Hematopoietic multipotent progenitor cell treated with erythropoietin and hydrocortisone succinate and interleukin-3 and kit ligand, for 4 days (in vitro differentiated cells): ENCODE measurements at regions not wholly inside any gene's neighbourhood (a gene's known extent, or its start where the extent isn't known, plus 50 kb on each side); places are given as distances from the start of the nearest gene placed in this dataset.

Experiments
- DNase-seq: peaks from one replicate; pipeline ENCODE4 v3.0.0-alpha.2; 2015

DNA sequence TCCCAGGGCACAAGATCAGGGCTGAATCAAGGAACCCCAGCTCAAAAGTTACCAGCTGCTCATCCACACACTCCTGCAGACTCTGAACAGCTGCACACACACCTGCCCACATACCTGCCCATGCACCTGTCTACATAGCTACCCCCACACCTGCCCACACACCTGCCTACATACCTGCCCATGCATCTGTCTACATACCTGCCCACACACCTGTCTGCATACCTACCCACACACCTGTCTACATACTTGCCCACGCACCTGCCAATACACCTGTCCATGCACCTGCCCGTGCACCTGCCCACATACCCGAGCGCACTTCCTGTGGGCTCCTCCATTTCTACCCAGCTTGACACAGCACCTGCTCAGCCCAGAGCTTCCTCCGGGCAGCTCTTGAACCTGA is 122.8 kb upstream of the AGAP1 start:
- DNase-seq: no peak

DNA sequence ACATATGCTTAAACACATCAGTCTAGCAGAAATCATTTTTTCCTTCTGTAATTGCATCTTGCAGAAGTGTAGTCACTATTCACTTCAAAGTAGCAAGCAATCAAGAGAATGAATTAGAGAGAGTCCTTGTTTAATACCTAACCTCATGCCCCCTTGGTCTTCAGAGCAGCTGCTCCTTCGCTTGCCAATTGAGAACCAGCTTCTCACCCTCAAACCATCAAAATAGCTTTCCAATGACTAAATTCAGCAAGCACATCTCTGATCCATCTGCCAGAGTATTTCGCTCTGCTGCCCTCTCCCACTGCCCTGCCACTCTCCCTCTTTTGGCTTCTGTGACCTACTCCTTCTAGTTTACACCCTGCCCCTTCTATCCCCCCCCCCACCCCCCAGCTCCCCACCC is 120.7 kb upstream of the AGAP1 start:
- no peak for DNase-seq

DNA sequence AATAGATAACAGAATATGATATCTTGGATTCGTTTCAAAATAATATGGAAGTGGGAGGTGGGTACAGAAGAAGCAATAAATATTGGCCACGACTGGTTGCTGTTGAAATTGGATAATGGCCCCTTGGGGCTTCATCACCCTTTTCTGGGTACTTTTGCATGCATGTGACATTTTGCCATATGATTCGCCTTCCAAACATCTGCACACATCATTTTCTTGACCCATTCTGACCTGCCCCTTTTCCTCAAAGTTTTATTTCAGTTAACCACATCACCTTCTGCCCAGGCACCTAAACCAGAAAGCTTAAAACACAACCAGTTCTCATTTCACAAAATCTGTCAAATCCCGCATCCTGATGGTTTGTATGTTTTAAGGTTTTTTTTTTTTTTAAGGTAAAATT is 116.7 kb upstream of the AGAP1 start:
- no peak for DNase-seq

DNA sequence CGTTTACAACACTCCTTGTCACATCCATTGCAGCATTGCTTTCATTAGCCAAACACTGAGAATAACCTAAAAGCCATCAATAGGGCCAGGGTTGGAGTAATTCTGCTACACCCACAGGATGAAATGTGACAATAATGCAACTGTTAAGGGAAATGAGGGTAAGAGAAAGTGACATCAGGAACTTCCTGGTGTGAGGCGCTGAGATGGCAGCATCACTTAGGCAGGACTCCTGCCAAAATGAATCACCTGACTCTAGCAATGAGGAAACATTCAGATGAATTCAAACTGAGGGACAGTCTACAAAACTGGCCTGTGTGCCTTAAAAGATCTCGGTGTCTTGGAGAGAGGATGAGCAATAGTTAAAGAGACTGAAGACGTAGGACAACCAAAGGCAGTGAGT is 115.6 kb upstream of the AGAP1 start:
- no peak for DNase-seq

DNA sequence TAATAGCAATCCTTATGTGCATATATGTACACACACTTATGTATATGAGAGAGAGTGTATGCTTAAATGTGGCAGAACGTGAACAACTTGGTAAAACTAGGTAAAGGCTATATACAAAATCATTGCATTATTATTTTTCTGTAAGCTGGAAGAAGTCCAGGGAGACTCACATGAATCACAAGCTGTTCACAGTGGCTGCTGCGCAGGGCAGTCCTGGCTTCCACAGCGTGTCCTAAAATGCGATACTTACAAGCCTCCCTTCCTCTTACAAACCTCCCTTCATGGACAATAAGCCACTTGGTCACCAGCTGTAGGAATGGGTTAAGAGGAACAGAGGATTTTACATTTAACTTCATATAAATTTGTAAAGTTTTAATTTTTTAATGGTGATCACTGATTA is 114.9 kb upstream of the AGAP1 start:
- DNase-seq: no peak

DNA sequence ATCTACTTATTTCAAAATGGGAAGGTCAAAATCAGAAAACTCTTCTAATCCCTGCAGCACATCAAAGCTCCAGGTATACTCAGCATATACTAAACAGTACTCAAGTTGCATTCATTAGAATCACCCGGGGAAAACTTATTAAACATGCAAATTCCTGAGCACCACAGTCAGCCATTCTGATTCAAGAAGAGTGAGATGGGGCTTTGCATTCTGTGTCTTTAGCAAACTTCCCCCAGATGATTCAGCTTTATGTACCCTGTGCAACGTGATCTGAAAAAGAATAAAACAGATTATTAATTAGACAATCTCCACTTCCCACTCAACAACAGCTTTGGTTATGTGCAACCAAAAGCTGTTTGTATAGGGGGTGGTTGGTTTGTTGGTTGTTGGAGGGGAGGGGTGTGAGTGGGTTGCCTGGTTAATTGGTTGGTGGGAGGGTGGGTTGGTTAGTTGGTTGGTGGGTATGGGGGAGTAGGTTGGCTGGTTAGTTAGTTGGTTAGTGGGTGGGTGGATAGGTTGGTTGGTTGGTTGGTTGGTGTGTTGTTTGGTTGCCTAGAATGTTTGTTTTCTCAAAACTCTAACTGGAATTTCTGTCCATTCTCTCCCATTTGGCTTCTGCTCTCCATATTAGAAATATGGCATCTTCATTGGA is 112.5 kb upstream of the AGAP1 start:
- DNase-seq: no peak

DNA sequence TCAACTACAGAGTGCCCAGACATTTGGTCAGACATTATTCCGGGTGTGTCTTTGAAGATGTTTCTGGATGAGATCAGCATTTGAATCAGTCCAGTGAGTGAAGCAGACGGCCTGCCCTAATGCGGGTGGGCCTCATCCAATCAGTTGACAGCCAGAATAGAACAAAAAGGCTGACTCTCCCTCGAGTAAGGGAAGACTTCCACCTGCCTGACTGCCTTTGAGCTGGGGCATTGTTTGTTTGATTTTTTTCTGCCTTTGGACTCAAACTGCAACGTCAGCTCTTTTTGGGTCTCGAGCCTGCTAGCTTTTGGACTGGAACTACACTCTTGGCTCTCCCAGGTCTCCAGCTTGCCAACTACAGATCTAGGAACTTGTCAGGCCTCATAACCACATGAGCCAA is 111.7 kb upstream of the AGAP1 start:
- no peak for DNase-seq

DNA sequence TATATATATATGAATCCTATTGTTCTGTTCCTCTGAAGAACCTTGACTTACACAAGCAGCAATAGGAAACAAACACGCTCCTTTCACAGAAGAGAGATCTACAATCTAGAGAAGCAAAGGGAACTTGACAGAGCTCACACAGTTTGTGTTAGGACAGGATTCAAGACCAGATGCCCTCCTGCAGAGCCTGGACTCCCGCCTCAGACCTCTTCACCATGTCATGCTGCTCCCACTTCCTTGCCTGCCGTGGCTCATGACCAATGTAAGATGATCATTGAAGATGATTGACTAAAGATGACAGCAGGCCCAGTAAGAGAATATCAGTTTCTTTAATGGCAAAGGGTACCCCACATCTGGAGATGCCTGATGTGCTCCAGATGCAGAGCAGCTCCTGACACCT is 111.2 kb upstream of the AGAP1 start:
- no peak for DNase-seq

DNA sequence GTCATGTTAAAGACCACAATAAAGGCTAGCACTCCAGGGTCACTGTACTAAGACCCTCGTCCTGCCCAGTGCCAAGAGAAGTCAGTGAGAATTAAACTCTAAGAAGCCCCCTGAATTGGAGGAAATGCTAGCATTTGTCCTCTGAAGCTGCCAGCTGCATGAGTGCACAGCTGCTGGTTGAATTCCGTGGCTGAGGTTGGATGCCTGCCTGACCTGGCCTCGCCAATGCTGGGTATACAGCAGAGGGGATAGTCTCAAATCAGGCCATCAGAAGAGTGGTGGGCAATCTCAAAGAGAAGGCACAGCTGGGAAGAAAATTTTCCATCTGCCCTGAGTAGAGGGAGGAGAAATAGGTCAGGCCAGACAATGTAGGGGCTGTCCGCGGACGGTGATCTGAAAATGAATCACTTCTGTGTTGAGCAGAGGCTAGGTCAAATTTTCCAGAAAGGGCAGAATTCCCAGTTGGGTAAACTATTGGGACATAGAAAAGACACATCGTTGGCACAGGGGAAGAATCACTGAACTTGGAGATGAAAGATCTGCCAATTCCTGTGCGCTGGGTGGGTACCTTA is 110.5 kb upstream of the AGAP1 start:
- no peak for DNase-seq

DNA sequence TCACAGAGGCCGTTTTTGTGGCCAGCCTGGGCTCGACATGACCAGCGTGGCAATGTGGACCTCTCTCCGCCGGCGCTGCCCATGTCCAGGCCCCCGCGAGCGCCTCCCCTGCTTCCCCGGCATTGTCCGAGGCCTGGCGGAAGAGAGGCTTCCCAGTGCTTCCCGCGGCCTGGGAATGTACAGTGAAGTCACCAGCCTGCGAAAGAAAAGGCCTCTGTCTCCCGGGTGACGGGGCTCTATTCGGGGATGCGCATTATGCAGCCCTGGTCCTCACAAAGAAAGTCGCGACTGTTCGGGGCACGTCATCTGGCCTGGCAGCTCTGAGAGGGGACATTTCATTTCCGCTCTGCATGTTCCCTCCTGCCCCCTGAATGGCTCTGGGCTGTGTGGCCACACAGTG is 109.2 kb upstream of the AGAP1 start:
- no peak for DNase-seq

DNA sequence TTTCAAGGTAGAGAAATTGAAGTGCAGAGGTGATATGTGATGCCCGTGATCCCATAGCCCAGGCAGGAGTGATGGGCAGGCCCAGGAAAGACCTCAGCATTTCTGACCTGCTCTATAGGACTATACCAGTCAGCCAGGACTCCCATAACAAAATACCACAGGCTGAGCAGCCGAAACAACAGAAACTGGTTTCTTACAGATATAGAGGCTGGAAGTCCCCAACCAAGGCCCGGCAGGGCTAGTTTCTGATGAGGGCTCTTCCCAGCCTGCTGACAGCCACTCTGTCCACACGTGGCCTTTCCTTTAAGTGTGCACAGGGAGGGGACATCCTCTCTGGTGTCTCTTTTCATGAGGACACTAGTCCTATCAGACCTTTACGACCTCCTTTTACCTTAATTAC is 104.2 kb upstream of the AGAP1 start:
- no peak for DNase-seq

DNA sequence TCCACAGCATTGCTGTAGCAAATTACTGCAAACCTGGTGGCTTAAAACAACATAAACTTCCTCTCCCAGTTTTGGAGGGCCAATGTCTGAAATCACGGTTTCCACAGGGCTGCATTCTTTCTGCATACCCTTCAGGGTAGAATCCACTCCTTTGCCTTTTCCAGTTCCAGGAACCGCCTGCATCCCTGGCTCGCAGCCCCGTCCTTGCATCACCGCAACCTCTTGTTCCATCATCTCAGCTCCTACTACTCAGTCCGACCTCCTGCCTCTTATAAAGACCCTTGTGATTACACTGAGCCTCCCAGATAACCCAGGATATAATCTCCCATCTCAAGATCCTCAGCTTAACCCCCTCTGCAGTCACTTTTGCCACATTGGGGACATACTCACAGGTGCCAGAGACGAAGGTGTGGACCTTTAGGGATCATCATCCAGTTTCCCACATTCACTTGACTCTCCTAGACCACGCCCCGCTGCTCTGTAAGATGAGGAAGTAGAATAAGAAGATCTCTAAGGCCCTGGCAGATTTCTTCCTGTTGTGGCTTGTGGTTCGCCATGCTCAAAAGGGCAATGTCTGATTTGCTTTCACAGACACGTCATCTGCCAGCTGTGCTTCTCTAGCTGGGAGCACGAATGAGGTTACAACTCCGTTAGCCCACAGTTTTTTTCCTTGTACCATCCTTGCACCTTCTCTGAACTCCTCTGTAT is 103.6 kb upstream of the AGAP1 start:
- peak; percentile 89 for DNase-seq

DNA sequence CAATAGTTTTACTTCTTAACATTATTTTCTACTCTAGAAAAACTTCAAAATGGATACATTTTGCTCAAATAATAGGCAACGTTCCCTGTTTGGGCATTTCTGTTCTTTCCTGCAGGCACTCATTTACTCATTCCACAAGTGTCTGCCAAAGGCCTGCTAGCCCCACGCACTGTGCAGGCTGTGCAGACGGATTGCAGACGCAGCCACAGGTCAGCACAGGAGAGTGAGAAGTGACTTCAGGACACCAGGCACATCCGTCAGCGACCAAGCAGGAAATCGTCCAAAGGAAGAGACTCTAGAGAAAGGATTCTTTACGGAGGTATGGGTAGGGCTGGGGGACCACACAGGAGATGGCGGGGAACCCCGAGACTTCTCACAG is 103.0 kb upstream of the AGAP1 start:
- no peak for DNase-seq

DNA sequence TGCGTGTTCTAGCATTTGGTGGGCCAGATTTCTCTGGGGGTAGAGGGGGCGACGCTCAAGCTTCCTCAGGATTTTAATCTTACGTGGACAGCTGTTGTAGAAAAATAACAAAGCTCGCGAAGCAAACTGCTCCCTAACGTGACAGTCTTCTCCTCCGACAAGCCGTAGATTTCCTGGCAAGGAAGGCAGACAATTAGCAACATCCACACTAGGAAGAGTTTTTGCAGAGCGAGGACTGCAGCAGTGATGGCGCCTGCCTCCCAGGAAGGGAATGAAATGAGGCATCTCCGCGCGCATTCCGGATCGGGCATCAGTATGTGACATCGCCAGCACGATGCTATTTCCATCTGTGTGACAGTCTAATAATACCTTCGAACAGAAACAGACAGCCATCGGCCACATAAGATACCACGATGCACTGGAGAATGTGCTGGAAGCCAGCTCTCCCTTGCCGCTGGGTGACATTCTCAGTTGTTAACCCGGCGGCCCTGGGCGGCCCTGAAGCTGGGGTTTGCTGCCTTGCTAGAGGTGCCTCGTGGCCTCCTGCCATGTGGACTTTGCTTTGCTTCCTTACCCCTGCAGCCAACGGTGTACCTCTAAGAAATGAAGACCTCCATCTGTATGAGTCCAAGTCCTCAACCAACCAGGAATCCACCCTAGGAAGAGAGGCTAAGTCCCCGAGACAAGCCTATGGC is 101.8 kb upstream of the AGAP1 start:
- no peak for DNase-seq

DNA sequence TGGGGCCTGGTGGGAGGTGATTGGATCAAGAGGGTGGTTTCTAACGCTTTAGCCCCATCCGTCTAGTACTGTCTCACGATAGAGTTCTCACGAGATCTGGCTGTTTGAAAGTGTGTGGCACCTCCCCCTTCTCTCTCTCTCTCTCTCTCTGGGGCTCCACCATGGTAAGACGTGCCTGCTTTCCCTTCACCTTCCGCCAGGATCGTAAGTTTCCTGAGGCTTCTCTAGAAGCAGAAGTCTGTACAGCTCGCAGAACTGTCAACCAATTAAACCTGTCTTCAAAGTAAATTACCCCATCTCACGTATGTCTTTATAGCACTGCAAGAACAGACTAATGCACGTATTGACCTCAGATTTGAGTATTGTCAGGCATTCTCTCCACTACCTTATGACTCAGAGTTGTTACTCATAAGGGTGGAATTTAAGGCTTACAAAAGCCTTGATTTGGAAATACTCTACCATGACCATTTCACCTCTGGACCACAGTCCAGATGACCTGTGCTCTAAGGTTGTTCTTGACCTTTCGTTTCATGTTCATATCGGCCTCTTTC is 99.5 kb upstream of the AGAP1 start:
- DNase-seq: no peak

DNA sequence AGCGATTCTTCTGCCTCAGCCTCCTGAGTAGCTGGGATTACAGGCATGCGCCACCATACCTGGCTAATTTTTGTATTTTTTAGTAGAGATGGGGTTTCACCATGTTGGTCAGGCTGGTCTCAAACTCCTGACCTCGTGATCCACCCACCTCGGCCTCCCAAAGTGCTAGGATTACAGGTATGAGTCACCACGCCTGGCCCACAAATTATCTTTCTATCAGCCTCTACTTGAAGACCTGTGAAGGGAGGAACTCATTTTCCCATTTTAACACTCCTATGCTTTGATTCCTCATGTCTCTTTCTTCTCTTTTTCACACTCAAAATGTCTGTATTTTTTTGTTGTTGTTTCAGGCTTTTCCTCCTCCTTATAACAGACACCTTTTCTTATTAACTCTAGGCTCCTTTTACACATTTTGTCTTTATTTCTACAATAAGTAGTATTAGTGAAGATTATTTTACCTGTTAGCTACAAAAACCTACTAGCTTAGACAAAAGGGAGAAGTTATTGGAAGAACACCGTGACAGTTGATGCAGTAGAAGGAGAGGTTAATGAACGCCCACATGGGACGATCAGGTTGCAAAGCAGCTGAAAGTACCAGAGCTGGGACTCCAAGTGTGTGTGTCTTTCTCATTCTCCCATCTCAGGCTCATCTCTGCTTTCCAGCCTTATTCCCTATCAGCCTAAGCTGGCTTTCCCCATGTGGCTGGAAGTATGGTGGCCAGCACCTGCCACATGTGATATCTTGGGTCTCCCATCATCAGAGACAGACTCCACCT is 97.6 kb upstream of the AGAP1 start:
- no peak for DNase-seq

DNA sequence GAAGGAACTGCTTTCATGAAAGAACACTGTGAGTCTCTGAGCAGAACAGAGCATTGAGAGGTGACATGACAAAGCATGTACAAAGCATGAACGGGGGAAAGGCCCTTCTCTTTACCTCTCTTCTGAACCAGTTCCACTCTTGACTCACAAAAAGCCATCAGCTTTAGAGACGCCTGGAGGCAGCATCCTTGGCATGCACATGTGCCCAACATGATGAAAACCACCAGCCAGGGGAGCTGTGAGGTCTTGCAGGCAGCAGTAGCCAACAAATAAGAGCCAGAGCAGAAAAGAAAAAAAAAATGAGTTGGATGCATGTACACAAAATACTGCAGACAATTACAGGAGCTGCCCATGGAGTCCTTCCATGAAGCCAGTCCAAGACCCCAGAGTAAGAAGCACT is 95.5 kb upstream of the AGAP1 start:
- no peak for DNase-seq

DNA sequence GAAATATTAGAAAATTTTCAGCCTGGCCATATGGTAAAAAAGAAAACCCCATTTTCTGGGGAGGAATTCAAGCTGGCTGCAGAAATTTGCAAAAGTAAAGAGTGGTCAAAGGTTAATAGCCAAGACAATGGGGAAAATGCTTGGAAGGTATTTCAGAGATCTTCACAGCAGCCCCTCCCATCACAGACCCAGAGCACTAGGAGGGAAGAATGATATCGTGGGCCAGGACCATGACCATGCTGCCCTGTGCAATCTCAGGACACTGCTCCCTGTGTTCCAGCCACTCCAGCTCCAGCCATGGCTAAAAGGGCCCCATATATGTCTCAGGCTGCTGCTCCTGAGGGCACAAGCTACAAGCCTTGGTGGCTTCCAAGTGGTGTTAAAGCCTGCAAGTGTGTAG is 93.9 kb upstream of the AGAP1 start:
- DNase-seq: no peak

DNA sequence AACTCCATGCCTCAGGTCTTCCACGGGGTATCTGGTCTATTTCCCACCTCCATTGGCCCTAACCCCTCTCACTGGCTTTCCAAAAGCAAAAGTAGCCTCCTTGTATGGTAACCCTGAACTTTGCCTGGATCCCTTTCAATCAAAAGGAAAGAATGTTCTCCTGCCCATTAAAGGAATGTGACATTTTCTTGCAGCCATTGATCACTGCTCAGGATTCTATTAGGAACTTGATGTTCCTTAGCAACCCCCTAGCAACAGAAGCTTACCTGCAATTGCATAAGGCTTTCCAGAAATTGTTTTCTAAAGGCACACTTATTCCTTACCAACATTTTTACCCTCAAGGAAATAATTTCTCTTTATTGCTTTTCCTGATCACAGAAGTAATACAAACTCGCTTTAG is 91.4 kb upstream of the AGAP1 start:
- no peak for DNase-seq

DNA sequence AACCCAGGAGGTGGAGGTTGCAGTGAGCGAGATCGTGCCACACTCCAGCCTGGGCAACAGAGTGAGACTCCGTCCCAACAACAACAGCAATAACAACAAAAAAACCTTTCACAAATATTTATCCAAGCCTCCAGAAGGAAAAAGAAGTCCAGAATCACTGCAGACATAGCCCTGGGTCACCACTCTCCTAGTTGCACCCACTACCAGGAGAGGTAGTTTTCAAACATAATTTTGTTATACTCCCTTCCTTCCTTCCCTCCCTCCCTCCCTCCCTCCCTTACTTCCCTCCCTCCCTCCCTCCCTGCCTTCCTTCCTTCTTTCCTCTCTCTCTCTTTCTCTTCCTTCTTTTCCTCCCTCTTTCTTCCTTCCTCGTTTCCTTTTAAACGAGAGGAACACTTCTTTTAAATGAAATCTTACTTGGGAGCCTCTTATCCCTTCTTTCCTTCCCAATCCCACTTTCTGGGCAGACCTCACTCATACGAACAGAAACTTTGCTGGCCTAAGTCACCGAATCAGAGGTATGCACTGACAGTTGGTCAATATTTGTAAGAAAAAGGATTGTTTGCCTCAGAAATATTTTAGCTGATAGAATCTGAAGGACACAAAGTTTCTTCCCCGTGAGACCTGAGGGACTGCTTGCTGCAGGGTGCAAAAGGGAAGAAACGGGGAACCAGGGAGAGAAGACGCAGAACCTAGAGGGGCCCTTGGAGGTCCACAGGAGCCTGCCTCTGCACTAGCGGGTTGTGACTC is 88.1 kb upstream of the AGAP1 start:
- no peak for DNase-seq

DNA sequence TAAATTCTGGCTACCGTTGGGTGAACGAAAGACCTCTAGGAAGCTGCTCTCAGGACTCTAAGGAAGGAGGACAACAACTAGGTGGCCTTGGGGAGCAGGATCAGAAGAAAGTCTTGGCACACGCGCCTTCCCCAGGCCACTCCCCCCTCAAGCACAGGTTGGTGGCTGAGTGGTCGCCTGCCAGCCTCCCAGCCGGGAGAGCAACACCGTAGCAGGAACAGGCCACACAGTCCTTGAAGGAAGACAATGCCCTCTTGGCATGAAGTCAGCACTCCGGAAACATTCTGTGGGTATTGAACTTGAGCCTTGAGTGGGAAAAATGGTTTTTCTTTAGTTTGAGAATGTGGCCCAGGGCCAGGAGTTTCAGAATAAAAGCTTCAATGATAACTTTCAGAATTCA is 87.4 kb upstream of the AGAP1 start:
- no peak for DNase-seq

DNA sequence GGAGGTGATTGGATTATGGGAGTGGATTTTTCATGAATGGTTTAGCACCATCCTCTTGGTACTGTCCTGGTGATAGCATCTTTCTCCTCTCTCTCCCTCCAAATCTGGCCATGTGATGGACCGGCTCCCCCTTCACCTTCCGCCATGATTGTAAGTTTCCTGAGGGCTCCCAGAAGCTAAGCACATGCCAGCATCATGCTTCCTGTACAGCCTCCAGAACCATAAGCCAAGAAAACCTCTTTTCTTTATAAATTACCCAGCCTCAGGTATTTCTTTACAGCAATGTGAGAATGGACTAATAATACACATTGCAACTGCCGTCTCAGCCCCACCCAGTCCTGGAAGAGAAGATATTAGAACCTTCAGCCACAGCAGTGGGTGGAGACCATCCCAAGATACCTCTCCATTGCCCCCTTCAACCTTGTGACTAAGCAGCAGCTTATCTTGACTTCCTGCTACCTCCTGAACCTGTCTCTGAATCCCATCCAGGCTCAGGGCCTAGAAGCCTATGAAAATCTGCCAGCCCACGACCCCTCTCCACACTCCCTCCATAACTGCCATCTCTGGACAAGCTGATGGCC is 81.8 kb upstream of the AGAP1 start:
- DNase-seq: peak; percentile 33
